ENCODE measurements at regions not wholly inside any gene's neighbourhood (a gene's known extent, or its start where the extent isn't known, plus 50 kb on each side); places are given as distances from the start of the nearest gene placed in this dataset.
A peak's percentile ranks its signal among the peaks of the same experiment; 100 is the strongest.

GRCh38 chr2:38218591-38218991 is 142.6 kb upstream of the CYP1B1 start:
- ATAC-seq: peak; percentile 83
- no peak for TF ChIP-seq ZFP30 (CRISPR knock-in tag; IDR thresholded peaks at IDR 0.05)
- 0 out of 2 replicates have a peak, but pooled peaks have one; percentile 4 for TF ChIP-seq ZNF8 (CRISPR knock-in tag; IDR thresholded peaks at IDR 0.05)
- TF ChIP-seq ZC3H10 (CRISPR knock-in tag; IDR thresholded peaks at IDR 0.05): no peak
- TF ChIP-seq TCF4 (CRISPR knock-in tag; IDR thresholded peaks at IDR 0.05; ENCODE audit: borderline replicate concordance): peak; percentile 94
- no peak for TF ChIP-seq ZNF565 (CRISPR knock-in tag; conservative IDR thresholded peaks at IDR 0.05; ENCODE audit: low read depth)
- no peak for TF ChIP-seq CREB5 (CRISPR knock-in tag; IDR thresholded peaks at IDR 0.05; ENCODE audit: low read depth)
- 0 out of 2 replicates have a peak, but pooled peaks have one; percentile 25 for TF ChIP-seq ISL1 (CRISPR knock-in tag; IDR thresholded peaks at IDR 0.05)
- TF ChIP-seq TSHZ2 (CRISPR knock-in tag; IDR thresholded peaks at IDR 0.05): peak; percentile 71; the same call in 1 of the 2 replicates

- TF ChIP-seq ISL1 (CRISPR knock-in tag; IDR thresholded peaks at IDR 0.05) (no peak), ZNF70 (CRISPR knock-in tag; IDR thresholded peaks at IDR 0.05) (no peak), TSHZ2 (CRISPR knock-in tag; IDR thresholded peaks at IDR 0.05) (no peak), RARB (CRISPR knock-in tag; IDR thresholded peaks at IDR 0.05) (no peak), PPARA (CRISPR knock-in tag; IDR thresholded peaks at IDR 0.05; ENCODE audit: borderline replicate concordance) (no peak), ZC3H10 (CRISPR knock-in tag; IDR thresholded peaks at IDR 0.05) (no peak), CREB5 (CRISPR knock-in tag; IDR thresholded peaks at IDR 0.05; ENCODE audit: low read depth) (no peak), POU6F1 (CRISPR knock-in tag; IDR thresholded peaks at IDR 0.05; ENCODE audit: borderline replicate concordance, low read depth) (no peak), ZFP30 (CRISPR knock-in tag; IDR thresholded peaks at IDR 0.05) (no peak), CSRNP3 (CRISPR knock-in tag; IDR thresholded peaks at IDR 0.05) (no peak), TOX (CRISPR knock-in tag; IDR thresholded peaks at IDR 0.05; ENCODE audit: borderline replicate concordance) (no peak), PATZ1 (CRISPR knock-in tag; IDR thresholded peaks at IDR 0.05; ENCODE audit: borderline replicate concordance) (no peak)
- no peak for ATAC-seq
Measured at GRCh38 chr2:38217401-38218188, 141.6 kb upstream of the CYP1B1 start.

Data from SK-N-SH treated with all-trans-retinoic acid at 6 μM for 48 hours (cell line).